SU-DHL-6 (cell line): ENCODE measurements at regions not wholly inside any gene's neighbourhood (a gene's known extent, or its start where the extent isn't known, plus 50 kb on each side); places are given as distances from the start of the nearest gene placed in this dataset.

ENCODE experiments used
- H2AFZ ChIP-seq: fragments of 200-600 bp; sonication (generic); 2 replicates; pipeline ENCODE4 v1.6.1; 2014; ENCODE audit warnings: low read depth, mild to moderate bottlenecking, moderate library complexity, mixed read lengths, antibody characterized with exemption, low read length; ENCODE audit not compliant: severe bottlenecking
- H3F3A ChIP-seq: fragments of 200-600 bp; shearing (Covaris generic); 2 replicates; pipeline ENCODE4 v1.6.0; 2016; ENCODE audit warnings: antibody characterized with exemption, mild to moderate bottlenecking; ENCODE audit not compliant: insufficient read depth
- H3K27ac ChIP-seq: fragments of 200-600 bp; sonication (generic); 2 replicates; pipeline ENCODE4 v1.5.1; 2016; ENCODE audit warnings: low read depth, mild to moderate bottlenecking, low read length, moderate library complexity, mixed read lengths
- H3K27me3 ChIP-seq: fragments of 200-600 bp; sonication (generic), shearing (Covaris generic); 2 replicates; pipeline ENCODE4 v1.6.0; 2014; ENCODE audit warnings: mild to moderate bottlenecking, low read length
- H3K36me3 ChIP-seq: fragments of 200-600 bp; sonication (generic); 2 replicates; pipeline ENCODE4 v1.6.1; 2014; ENCODE audit warnings: mild to moderate bottlenecking, low read length, mixed read lengths
- H3K4me2 ChIP-seq: fragments of 300-600, 200-600 bp; shearing (Covaris generic), sonication (generic); 2 replicates; pipeline ENCODE4 v1.6.0; 2014; ENCODE audit warnings: low read length, low read depth, mild to moderate bottlenecking; ENCODE audit not compliant: poor library complexity, severe bottlenecking
- H3K4me3 ChIP-seq: fragments of 200-600 bp; sonication (generic); 2 replicates; pipeline ENCODE4 v1.5.1; 2014; ENCODE audit warnings: antibody characterized with exemption, low read length, mild to moderate bottlenecking, mixed read lengths; ENCODE audit not compliant: insufficient read depth, poor library complexity, severe bottlenecking
- H3K79me2 ChIP-seq: fragments of 200-600 bp; sonication (generic); 2 replicates; pipeline ENCODE4 v1.6.1; 2014; ENCODE audit warnings: mild to moderate bottlenecking, low read length, moderate library complexity; ENCODE audit not compliant: insufficient read depth
- H3K9ac ChIP-seq: fragments of 200-600 bp; sonication (generic); 2 replicates; pipeline ENCODE4 v1.7.0; 2014; ENCODE audit warnings: mild to moderate bottlenecking, low read length
- H3K9me2 ChIP-seq: fragments of 200-600 bp; sonication (generic); replicated peaks from 2 replicates; pipeline ENCODE4 v1.6.1; 2014; ENCODE audit warnings: low read length; ENCODE audit not compliant: insufficient read depth
- H3K9me3 ChIP-seq: fragments of 200-600 bp; sonication (generic); 2 replicates; pipeline ENCODE4 v1.6.1; 2014; ENCODE audit warnings: low read length, mixed read lengths; ENCODE audit not compliant: insufficient read depth
- H4K20me1 ChIP-seq: fragments of 200-600 bp; sonication (generic); 2 replicates; pipeline ENCODE4 v1.6.1; 2014; ENCODE audit warnings: low read depth, mild to moderate bottlenecking, antibody characterized with exemption, low read length, moderate library complexity, mixed read lengths
- EZH2phosphoT487 ChIP-seq: fragments of 200-600 bp; sonication (generic), shearing (Covaris generic); conservative IDR thresholded peaks from 2 replicates; pipeline ENCODE4 v1.6.1; 2018; ENCODE audit warnings: mild to moderate bottlenecking, antibody characterized with exemption, low read length, moderate library complexity, mixed read lengths
- TF ChIP-seq, protein P1 (sequence below): fragments of 200-600 bp; sonication (generic); IDR thresholded peaks from one replicate; pipeline ENCODE4 v1.5.1; 2017; ENCODE audit warnings: antibody characterized with exemption, mild to moderate bottlenecking, low read length, moderate library complexity; ENCODE audit not compliant: insufficient read depth, poor library complexity, severe bottlenecking

DNA sequence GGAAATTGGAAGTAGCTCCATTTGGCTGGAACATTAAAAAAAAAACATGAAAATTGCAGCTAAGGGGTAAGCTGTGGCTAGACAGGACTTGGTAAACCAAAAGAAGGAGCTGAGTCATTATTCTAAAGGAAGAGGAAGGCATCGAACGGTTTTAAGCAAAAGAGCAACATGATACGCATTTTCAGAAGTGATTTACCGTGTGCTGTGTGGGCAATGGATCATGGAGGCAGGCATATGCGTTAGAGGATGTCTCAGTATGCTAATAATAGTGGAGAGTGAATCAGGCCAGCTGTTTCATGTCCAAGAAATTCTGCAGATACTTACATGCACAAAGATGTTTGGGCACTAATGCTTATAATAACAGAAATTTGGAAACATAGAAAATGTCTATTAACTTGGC lies 409.1 kb upstream of the ATP11B start:
- H2AFZ ChIP-seq, result no peak overlapping the region
- no peak overlapping the region for H3K9ac ChIP-seq
- TF ChIP-seq, protein P1, sequence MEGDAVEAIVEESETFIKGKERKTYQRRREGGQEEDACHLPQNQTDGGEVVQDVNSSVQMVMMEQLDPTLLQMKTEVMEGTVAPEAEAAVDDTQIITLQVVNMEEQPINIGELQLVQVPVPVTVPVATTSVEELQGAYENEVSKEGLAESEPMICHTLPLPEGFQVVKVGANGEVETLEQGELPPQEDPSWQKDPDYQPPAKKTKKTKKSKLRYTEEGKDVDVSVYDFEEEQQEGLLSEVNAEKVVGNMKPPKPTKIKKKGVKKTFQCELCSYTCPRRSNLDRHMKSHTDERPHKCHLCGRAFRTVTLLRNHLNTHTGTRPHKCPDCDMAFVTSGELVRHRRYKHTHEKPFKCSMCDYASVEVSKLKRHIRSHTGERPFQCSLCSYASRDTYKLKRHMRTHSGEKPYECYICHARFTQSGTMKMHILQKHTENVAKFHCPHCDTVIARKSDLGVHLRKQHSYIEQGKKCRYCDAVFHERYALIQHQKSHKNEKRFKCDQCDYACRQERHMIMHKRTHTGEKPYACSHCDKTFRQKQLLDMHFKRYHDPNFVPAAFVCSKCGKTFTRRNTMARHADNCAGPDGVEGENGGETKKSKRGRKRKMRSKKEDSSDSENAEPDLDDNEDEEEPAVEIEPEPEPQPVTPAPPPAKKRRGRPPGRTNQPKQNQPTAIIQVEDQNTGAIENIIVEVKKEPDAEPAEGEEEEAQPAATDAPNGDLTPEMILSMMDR, result no peak
- no peak for TF ChIP-seq EZH2phosphoT487
- H3K4me3 ChIP-seq, result no peak overlapping the region
- no peak overlapping the region for H3K4me2 ChIP-seq
- no peaks in the 10 kb centered on the region for H3K9me3 ChIP-seq
- H4K20me1 ChIP-seq, result no peaks in the 10 kb centered on the region
- H3K27me3 ChIP-seq, result no peaks in the 10 kb centered on the region
- H3K36me3 ChIP-seq, result no peaks in the 10 kb centered on the region
- no peak overlapping the region for H3K27ac ChIP-seq
- no peaks in the 10 kb centered on the region for H3F3A ChIP-seq
- H3K79me2 ChIP-seq, result no peaks in the 10 kb centered on the region
- no peaks in the 10 kb centered on the region for H3K9me2 ChIP-seq

DNA sequence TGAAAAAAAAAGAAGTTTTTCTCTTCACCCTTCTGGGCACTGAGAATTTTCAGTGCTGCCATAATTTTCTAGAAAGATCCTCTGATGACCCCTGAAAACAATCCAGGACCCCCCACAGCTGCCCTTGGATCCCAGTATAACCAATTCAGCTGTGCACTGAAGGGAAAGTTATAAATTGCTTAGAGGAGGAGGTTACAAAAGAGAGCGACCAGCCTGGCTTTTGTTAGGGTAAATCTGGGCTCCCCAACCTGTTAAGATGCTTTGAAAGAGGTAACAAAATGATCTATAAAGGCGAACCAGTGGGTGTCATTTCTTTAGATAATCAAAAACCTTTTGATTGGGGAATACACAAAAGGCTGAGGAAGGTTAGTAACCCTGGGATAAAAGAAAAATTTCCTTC lies 407.9 kb upstream of the ATP11B start:
- Histone ChIP-seq H3F3A (no peaks in the 10 kb centered on the region), H3K4me3 (no peak overlapping the region), H3K9me3 (no peaks in the 10 kb centered on the region), H4K20me1 (no peaks in the 10 kb centered on the region), H3K4me2 (no peak overlapping the region), H2AFZ (no peak overlapping the region), H3K9me2 (no peaks in the 10 kb centered on the region), H3K9ac (no peak overlapping the region), H3K36me3 (no peaks in the 10 kb centered on the region), H3K27me3 (no peaks in the 10 kb centered on the region), H3K79me2 (no peaks in the 10 kb centered on the region), H3K27ac (no peak overlapping the region)
- no peak for TF ChIP-seq EZH2phosphoT487
- TF ChIP-seq, protein P1, result no peak

DNA sequence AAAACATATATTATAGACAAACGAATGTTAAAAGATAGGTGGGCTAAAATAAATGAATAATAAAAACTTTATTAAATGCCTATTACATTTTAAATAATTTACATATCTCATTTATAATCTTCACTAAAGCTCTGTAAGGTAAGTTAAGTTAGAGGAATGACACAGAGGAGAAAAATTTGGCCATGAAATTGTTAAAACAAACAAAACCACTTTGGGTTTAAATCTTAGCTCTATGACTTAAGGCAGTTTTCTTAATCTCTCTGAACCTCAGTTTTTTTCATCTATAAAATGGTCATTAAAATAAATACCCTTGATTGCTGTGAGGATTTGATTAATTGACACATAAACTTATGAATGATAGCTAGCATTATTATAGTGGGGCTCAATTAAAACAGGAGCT lies 404.8 kb upstream of the ATP11B start:
- Histone ChIP-seq H3K4me3 (no peak overlapping the region), H3K27ac (no peak overlapping the region), H3K36me3 (no peaks in the 10 kb centered on the region), H3K79me2 (no peaks in the 10 kb centered on the region), H4K20me1 (no peaks in the 10 kb centered on the region), H3K9ac (no peak overlapping the region), H3F3A (no peaks in the 10 kb centered on the region), H3K4me2 (no peak overlapping the region), H3K27me3 (no peaks in the 10 kb centered on the region), H3K9me2 (no peaks in the 10 kb centered on the region), H3K9me3 (no peaks in the 10 kb centered on the region), H2AFZ (no peak overlapping the region)
- TF ChIP-seq EZH2phosphoT487, result no peak
- TF ChIP-seq, protein P1, result no peak
